ENCODE measurements at regions not wholly inside any gene's neighbourhood (a gene's known extent, or its start where the extent isn't known, plus 50 kb on each side); places are given as distances from the start of the nearest gene placed in this dataset.
"Not testable (repeated sequence)": the region's sequence is repeated elsewhere in the genome, so short reads cannot be mapped to it uniquely, and the experiment has no call there.

- DNase-seq (ENCODE audit: low read depth): no peak
These were observed 1621.6 kb downstream of the REEP3 start for GRCh38 chr10:65142641-65143435.

GRCh38 chr10:65143723-65144122 lies 1622.5 kb downstream of the REEP3 start:
- no peak for DNase-seq (ENCODE audit: low read depth)

GRCh38 chr10:65149878-65150277 lies 1628.7 kb downstream of the REEP3 start:
- DNase-seq (ENCODE audit: low read depth): no peak

- DNase-seq (ENCODE audit: low read depth): no peak
These were observed 1645.1 kb downstream of the REEP3 start for GRCh38 chr10:65166272-65166671.

GRCh38 chr10:65172249-65172648 lies 1651.0 kb downstream of the REEP3 start:
- no peak for DNase-seq (ENCODE audit: low read depth)

GRCh38 chr10:65176994-65177393 lies 1655.8 kb downstream of the REEP3 start:
- DNase-seq (ENCODE audit: low read depth): no peak

- no peak for DNase-seq (ENCODE audit: low read depth)
These were observed 1662.0 kb downstream of the REEP3 start for GRCh38 chr10:65183236-65183635.

GRCh38 chr10:65186668-65187067 lies 1665.5 kb downstream of the REEP3 start:
- DNase-seq (ENCODE audit: low read depth): not testable (repeated sequence)

- DNase-seq (ENCODE audit: low read depth): no peak
These were observed 1672.9 kb downstream of the REEP3 start for GRCh38 chr10:65194126-65194525.

GRCh38 chr10:65194555-65194954 lies 1673.4 kb downstream of the REEP3 start:
- no peak for DNase-seq (ENCODE audit: low read depth)

GRCh38 chr10:65196111-65196510 lies 1674.9 kb downstream of the REEP3 start:
- DNase-seq (ENCODE audit: low read depth): no peak

- no peak for DNase-seq (ENCODE audit: low read depth)
These were observed 1676.7 kb downstream of the REEP3 start for GRCh38 chr10:65197935-65198334.

GRCh38 chr10:65201491-65201890 lies 1680.3 kb downstream of the REEP3 start:
- DNase-seq (ENCODE audit: low read depth): no peak

- no peak for DNase-seq (ENCODE audit: low read depth)
These were observed 1683.8 kb downstream of the REEP3 start for GRCh38 chr10:65204999-65205398.

GRCh38 chr10:65213170-65213569 lies 1692.0 kb downstream of the REEP3 start:
- no peak for DNase-seq (ENCODE audit: low read depth)

GRCh38 chr10:65219444-65219843 lies 1698.2 kb downstream of the REEP3 start:
- no peak for DNase-seq (ENCODE audit: low read depth)

- DNase-seq (ENCODE audit: low read depth): no peak
These were observed 1694.7 kb upstream of the LRRTM3 start for GRCh38 chr10:65231148-65231547.

GRCh38 chr10:65234261-65234660 lies 1691.6 kb upstream of the LRRTM3 start:
- DNase-seq (ENCODE audit: low read depth): no peak

GRCh38 chr10:65235266-65235665 lies 1690.6 kb upstream of the LRRTM3 start:
- no peak for DNase-seq (ENCODE audit: low read depth)

GRCh38 chr10:65235846-65236245 lies 1690.0 kb upstream of the LRRTM3 start:
- DNase-seq (ENCODE audit: low read depth): no peak

- DNase-seq (ENCODE audit: low read depth): no peak
These were observed 1660.3 kb upstream of the LRRTM3 start for GRCh38 chr10:65265451-65265954.

GRCh38 chr10:65269551-65269950 lies 1656.3 kb upstream of the LRRTM3 start:
- DNase-seq (ENCODE audit: low read depth): not testable (repeated sequence)

- DNase-seq (ENCODE audit: low read depth): no peak
These were observed 1654.9 kb upstream of the LRRTM3 start for GRCh38 chr10:65270969-65271368.

- no peak for DNase-seq (ENCODE audit: low read depth)
These were observed 1652.7 kb upstream of the LRRTM3 start for GRCh38 chr10:65273115-65273514.
